CD4-positive, alpha-beta T cell treated with Interleukin-6 at 100 ng/mL for 8 hours (primary cell): ENCODE measurements at regions not wholly inside any gene's neighbourhood (a gene's known extent, or its start where the extent isn't known, plus 50 kb on each side); places are given as distances from the start of the nearest gene placed in this dataset.
"Not testable (repeated sequence)": the region's sequence is repeated elsewhere in the genome, so short reads cannot be mapped to it uniquely, and the experiment has no call there.

Experiments used
- DNase-seq: peaks from one replicate; pipeline ENCODE4 v3.0.0-alpha.2; 2020; ENCODE audit warnings: mixed read lengths, low spot score

GRCh38 chr7:16318989-16319915 lies 102.1 kb downstream of the CRPPA start:
- no peak for DNase-seq

DNA sequence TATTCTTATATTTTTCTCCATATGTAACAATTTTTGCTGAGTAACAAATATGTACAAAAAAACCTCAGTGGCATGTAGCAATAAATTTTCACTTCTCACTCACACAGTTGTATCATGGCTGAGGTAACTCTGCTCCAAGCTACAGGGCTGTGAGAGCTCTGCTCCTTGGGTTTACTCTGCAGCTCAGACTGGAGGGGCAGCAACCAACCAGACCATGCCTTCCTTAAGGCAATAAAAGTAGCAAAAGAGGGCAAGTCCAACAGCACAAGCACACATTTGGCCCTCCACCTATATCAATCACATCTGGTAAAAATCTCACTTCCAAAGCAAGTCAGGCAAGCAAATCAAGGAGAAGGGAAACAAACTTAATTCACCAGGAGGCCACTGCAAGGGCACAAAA lies 102.9 kb downstream of the CRPPA start:
- no peak for DNase-seq

GRCh38 chr7:16317406-16317805 lies 103.9 kb downstream of the CRPPA start:
- no peak for DNase-seq

DNA sequence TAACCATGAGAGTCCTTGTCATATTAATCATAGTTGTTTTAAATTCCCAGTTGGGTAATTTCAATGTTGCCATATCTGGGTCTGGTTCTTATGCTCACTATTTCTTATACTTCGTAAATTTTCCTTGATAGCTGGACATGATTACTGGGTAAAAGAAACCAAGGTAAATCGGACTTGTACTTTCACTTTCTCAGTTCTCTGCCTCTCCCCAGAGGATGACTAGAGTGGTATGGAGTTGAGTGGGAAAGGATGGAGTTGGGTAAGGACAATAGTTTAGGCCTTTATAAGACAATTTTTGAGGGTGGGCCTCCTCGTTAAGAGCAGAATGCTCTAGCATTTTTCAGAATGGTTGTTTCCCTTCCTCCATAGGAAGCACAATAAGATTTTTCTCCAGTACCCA lies 106.1 kb downstream of the CRPPA start:
- no peak for DNase-seq

DNA sequence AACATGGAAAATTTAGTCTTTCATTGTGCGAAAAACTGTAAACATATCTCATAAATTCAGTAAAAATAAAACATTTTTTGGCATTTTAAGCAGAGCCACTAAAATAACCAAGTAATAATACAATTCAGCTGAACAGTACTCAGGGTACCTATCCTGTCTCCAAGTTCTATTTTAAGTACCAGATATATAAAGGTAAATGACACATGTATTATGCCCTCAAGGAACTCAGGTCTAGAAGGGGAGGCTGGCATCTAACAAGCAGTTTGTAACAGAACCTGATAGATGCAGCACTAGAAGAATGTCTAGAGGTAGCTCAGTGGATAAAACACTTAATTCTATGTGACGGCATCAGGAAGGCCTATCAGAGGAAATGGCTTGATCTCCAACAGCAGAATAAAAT lies 112.2 kb downstream of the CRPPA start:
- no peak for DNase-seq

GRCh38 chr7:16301291-16301690 lies 120.0 kb downstream of the CRPPA start:
- no peak for DNase-seq

DNA sequence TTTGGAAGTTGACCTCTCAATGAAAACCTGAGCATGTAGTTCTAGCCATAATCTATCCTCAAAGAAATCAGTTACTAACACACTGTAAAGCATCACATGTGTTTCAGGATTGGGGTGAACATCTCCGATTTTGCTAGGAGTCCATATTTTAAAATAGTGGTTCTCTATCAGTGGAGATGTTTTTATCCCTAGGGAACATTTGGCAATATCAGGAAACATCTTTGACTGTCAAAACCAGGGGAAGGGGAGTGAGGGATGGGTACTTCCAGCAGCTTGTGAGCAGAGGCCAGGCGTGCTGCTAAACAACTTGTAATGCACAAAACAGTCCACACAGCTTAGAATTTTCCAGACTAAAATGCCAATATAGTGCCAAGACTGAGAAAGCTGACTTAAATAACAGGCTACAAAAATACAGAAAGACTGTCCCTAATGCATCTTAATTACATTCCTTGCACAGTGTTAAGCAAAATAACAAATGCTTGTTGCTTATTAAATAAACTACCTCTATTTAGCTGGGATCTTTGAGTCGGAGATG lies 120.9 kb downstream of the CRPPA start:
- no peak for DNase-seq

DNA sequence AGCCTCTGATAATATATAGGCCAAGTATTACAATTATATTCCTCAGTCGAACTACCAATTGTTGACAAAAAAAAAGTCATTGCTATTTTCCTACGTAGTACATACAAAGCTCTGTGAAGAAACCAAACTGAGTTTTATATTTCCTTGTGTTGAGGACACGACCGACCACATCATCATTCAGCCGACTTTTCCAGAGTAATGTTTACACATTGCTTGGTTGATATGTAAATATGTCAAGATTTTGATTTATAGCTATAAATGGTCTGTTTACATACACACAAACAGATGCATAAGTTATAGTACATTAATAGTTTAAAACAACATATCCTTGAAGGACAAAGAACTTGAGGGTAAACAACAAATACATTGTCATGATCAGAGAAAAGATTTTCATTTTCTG lies 121.5 kb downstream of the CRPPA start:
- no peak for DNase-seq

DNA sequence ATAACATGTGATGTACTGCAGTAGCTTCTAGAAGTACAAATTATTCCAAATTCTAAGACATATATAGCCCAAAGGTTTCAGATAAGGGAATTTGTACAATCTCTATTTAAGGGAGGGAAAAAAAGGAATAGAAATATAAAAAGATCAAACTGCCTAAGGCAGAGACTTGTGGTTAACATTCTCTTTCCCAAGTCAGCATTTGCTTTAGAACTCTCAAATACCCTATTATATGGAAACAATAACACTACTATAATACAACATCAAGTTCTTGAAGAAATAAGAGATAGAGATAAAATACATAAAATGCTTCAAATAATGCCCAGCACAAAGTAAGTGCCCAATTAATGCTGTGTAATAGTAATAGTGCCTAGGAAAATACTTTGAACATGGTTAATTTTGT lies 123.1 kb downstream of the CRPPA start:
- DNase-seq, result no peak

DNA sequence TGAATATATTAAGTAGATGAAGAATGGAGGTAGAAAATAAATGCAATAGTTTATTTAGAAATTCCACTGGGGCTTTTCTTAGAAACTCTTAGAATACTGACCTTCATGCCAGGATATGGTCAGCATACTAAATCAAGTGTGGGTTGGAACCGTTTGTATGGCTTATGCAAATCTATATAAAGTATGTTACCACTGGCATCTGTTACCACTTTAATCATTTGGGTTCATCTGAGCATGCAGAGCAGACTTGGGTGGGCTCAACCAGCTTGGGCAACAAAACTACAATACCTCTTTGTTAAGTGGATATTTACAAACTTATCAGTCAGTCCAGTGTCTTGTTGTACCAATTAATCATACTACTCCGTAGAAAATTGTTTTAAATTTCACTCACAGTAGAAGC lies 125.8 kb downstream of the CRPPA start:
- no peak for DNase-seq

- DNase-seq, result no peak
These were observed 127.5 kb downstream of the CRPPA start for GRCh38 chr7:16293669-16294425.

GRCh38 chr7:16284581-16284980 lies 136.8 kb downstream of the CRPPA start:
- DNase-seq, result no peak

- no peak for DNase-seq
These were observed 143.1 kb downstream of the CRPPA start for GRCh38 chr7:16278167-16278787.

- no peak for DNase-seq
These were observed 149.2 kb downstream of the CRPPA start for GRCh38 chr7:16271990-16272665.

DNA sequence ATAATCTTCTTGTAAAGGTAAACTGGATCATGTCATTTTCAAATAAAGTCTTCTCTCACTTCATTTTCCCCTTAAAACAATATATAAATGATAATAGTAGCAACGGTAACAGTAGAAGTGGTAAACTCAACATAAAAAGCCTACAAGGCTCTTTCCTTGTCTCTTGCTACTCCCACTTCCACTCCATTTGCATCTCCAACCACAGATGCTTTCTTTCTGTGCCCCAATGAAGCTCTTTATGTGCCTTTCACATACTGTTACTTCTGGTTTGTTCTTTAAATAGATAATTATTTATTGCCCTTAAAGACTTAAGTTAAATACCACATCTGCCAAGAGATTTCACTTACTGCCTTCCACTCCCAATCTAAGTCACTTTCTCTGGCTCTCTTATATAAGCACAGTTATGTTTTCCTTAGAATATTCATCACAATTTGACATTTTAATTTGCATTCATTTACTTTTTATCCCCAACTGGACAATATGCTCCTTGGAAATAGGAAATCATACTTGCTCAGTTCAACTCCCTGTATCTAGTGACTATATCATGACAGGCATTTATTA lies 149.9 kb downstream of the CRPPA start:
- no peak for DNase-seq

DNA sequence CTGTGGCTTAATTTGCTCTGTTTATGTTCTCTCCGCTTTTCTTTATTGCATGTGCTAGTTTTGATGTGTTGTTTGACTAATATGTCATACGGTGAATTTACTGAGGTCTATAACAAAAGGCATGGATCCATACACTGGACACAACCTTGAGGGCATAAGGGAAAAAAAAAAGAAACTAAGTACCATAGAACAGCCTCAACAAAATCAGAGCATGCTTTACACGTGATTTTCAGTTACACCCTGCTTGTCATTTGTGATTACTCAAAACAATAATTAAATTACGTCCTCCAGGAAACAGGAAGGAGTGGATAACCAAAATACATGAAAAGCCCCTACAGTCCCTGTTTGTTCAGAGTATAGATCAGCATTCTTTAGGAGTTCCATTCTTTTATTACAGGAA lies 150.5 kb downstream of the CRPPA start:
- DNase-seq, result no peak

DNA sequence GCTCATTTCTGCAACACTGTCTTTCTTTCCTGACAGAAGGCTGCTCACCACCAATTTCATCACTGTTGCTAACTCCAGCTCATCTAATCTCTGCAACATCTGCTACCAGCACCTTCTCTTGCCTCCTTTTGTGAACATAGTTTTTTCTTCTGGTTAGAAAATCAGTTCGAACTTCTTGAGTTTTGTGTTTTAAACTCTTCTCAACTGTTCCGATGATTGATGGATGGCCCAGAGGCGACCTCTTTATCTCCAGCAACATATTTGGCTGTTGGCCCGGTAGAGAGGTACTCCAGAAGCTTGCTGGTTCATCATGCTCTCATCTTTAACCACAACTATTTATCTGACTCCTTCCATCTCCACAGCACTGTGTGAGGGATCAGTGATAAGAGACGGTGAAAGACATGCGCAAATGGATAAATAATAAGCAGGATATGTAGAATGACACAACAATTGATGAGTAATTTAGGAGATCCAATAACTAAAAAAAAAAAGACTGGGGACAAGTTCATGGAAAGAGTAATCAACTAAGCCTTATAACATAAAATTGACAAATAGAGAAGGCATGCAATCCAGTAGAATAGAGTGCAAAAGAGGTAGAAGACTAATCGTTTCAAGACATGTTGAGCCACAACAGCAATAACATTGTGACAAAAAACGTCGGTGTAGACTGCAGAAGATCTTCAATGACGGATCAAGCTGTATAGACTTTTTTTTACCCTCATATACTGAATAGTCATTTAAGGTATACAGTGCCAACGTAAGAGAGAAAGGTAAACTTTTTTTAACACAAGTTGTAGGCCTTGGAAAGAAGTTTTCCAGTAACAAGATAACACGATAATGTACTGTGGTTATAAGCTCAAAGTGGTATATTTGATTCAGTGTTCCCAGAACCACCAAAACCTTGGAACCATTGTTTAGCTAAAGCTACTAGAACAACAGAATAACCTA lies 152.2 kb downstream of the CRPPA start:
- no peak for DNase-seq

DNA sequence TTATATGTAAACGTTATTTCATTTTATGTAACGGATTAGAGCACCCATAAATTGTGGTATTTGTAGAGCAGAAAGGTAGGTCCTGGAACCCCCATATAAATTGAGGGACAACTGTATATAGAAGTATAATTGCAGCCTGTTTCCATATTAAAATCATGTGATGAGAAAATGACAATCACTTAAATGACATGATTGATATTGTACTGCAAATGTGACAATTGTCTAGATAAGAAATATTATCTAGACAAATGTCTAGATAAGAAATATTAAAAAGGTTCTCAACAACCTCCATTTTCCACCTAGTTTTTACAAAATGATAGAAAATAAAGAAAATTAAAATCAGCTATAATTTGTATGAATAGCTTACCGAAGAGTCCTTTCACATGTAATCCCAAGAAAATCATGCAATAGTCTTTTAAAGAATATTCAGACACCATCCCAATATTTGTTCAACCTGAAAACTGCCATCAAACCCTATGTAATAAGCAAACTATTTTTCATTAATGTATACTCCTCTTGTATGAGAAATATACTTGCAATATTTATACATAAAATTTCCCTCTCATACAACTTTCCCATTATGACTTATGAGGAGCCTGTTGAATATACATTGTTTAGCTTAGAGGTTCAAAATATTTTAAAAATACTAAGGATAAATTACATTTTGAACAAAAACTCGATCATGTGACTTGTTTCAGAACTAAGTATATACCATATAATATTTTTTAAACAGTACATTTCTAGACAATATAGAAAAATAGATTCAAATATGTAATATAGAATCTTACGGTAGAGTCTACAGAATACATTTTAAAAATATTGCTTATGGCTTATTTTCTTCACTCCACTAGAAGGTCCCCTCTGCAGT lies 153.2 kb downstream of the CRPPA start:
- DNase-seq, result no peak

DNA sequence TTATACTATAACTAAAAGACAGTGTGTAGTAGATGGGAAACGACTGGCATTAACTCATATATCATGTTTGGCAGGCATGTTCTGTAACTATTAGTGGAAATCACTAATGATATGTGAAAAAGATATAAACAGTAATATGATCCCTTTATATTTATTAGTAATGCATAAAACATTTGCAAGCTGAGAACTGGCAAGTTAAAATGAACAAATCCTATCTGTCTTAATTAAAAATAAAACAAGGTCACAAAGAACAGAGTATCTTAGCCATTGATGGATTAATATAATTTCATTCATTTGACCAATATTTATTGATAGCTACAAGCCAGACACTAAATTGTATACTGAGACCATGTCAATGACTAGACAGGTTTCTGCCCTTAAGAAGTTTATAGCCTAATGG lies 154.5 kb downstream of the CRPPA start:
- DNase-seq, result no peak

GRCh38 chr7:16266470-16266869 lies 154.9 kb downstream of the CRPPA start:
- DNase-seq, result not testable (repeated sequence)
